GM18499 (cell line): ENCODE measurements at regions not wholly inside any gene's neighbourhood (a gene's known extent, or its start where the extent isn't known, plus 50 kb on each side); places are given as distances from the start of the nearest gene placed in this dataset.
A peak's percentile ranks its signal among the peaks of the same experiment; 100 is the strongest.
"Not testable (repeated sequence)": the region's sequence is repeated elsewhere in the genome, so short reads cannot be mapped to it uniquely, and the experiment has no call there.

ENCODE experiments used
- ATAC-seq: cut with Tn5 transposase; IDR thresholded peaks from one replicate; pipeline ENCODE4 v1.9.1; 2021; ENCODE audit warnings: moderate number of reproducible peaks; ENCODE audit not compliant: insufficient read depth, unreplicated experiment

- ATAC-seq: no peak
Measured at GRCh38 chr15:38002883-38003477, 68.5 kb downstream of the TMCO5A start.

- ATAC-seq: no peak
Measured at GRCh38 chr15:38004218-38004861, 69.9 kb downstream of the TMCO5A start.

GRCh38 chr15:38005953-38006808 is 71.7 kb downstream of the TMCO5A start:
- ATAC-seq: no peak

- no peak for ATAC-seq
Measured at GRCh38 chr15:38010395-38010794, 76.0 kb downstream of the TMCO5A start.

- ATAC-seq: no peak
Measured at GRCh38 chr15:38012894-38013293, 78.5 kb downstream of the TMCO5A start.

- no peak for ATAC-seq
Measured at GRCh38 chr15:38017721-38018120, 83.3 kb downstream of the TMCO5A start.

- no peak for ATAC-seq
Measured at GRCh38 chr15:38019066-38019465, 84.6 kb downstream of the TMCO5A start.

GRCh38 chr15:38021259-38021658 is 86.8 kb downstream of the TMCO5A start:
- peak; percentile 60 for ATAC-seq

GRCh38 chr15:38024293-38025091 is 90.1 kb downstream of the TMCO5A start:
- no peak for ATAC-seq

GRCh38 chr15:38025656-38026055 is 91.2 kb downstream of the TMCO5A start:
- not testable (repeated sequence) for ATAC-seq

GRCh38 chr15:38028869-38029268 is 94.4 kb downstream of the TMCO5A start:
- ATAC-seq: no peak

GRCh38 chr15:38029736-38030135 is 95.3 kb downstream of the TMCO5A start:
- ATAC-seq: no peak

- ATAC-seq: no peak
Measured at GRCh38 chr15:38030609-38031008, 96.2 kb downstream of the TMCO5A start.

- no peak for ATAC-seq
Measured at GRCh38 chr15:38035701-38036100, 101.3 kb downstream of the TMCO5A start.

GRCh38 chr15:38036790-38037338 is 102.4 kb downstream of the TMCO5A start:
- ATAC-seq: no peak

- ATAC-seq: no peak
Measured at GRCh38 chr15:38038659-38039442, 104.4 kb downstream of the TMCO5A start.

- ATAC-seq: no peak
Measured at GRCh38 chr15:38040615-38041014, 106.2 kb downstream of the TMCO5A start.

GRCh38 chr15:38041576-38041975 is 107.1 kb downstream of the TMCO5A start:
- no peak for ATAC-seq

- ATAC-seq: no peak
Measured at GRCh38 chr15:38042211-38042610, 107.8 kb downstream of the TMCO5A start.
